CMK (cell line): ENCODE measurements at regions not wholly inside any gene's neighbourhood (a gene's known extent, or its start where the extent isn't known, plus 50 kb on each side); places are given as distances from the start of the nearest gene placed in this dataset.
"Not testable (repeated sequence)": the region's sequence is repeated elsewhere in the genome, so short reads cannot be mapped to it uniquely, and the experiment has no call there.

Source experiments
- DNase-seq: peaks from one replicate; pipeline ENCODE4 v3.0.0-alpha.2; 2010; ENCODE audit warnings: low read depth

DNA sequence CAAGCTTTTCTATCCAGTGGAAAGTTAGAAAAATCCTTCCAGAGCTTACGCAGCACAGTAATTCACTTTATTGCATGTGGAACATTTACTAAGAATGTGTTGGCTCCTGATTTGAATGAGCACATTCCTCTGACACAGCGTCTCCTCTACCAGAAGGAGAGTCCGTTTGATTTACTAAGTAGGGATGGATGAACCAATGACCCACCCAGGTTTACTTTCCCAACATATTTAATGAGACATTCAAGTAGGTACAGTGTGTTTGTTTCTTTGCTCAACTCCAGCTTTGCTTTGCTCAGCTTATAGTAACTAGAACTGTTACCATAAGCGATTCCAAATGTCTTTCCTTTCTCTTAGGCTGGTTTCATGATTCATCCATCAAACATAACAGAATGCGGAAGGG lies 161.7 kb downstream of the SMARCA1 start:
- DNase-seq, result no peak

DNA sequence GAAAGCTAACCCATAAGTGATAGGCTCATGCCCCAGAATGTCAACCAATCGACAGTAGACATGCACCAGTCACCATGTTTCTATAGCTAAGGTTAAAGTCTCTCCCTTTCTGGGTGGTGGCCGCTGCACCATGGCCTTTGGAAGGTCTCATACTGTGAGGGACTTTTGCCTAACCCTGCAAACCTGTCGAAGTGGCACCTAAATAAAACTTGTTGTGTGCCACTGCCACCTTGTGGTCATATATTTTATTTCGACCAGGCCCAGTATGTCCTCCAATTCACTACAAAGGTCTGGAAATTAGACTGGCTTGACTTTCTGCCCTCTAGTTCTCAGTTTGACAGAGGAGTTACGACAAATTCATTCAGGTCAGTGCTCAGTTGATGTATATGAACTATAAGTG lies 163.1 kb downstream of the SMARCA1 start:
- DNase-seq, result peak; percentile 21

DNA sequence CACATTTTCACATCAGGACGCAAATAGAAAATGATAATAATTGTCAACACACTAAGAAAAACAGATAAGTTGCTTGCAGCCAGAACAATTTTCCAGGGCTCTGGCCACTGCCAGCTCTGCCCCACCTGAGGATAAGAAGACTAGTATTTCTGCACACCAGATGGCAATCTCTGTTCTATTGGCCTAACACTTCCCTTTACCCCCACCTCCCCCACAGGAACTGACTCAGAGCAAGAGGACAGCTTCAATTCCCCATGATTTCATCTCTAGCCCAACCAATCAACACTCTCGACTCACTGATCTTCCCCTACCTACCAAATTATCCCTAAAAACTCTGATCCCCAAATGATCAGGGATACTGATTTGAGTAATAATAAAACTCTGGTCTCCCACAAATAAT lies 164.0 kb downstream of the SMARCA1 start:
- DNase-seq, result no peak

DNA sequence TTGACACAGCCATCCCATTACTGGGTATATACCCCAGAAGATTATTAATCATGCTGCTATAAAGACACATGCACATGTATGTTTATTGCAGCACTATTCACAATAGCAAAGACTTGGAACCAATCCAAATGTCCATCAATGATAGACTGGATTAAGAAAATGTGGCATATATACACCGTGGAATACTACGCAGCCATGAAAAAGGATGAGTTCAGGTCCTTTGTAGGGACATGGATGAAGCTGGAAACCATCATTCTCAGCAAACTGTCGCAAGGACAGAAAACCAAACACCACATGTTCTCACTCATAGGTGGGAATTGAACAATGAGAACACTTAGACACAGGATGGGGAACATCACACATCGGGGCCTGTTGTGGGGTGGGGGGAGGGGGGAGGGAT lies 165.9 kb downstream of the SMARCA1 start:
- DNase-seq, result not testable (repeated sequence)

DNA sequence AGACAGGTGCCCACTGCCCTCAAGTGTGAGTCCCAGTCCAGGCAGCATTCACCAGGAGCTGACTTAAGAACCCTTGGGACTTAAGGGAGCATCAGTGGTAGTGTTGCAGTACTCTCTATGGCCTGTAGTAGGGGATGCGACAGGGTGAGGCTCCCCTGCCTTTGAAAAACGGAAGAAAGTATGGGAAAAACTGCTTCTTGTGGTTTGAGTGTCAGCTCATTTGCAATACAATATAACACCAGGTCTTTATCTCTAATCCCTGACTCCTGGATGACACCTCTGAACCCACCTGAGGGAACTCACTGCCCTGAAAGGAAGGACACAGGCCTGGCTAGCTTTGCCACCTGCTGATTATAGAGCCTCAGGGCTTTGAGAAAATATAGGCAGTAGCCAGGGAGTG lies 176.0 kb downstream of the SMARCA1 start:
- no peak for DNase-seq

DNA sequence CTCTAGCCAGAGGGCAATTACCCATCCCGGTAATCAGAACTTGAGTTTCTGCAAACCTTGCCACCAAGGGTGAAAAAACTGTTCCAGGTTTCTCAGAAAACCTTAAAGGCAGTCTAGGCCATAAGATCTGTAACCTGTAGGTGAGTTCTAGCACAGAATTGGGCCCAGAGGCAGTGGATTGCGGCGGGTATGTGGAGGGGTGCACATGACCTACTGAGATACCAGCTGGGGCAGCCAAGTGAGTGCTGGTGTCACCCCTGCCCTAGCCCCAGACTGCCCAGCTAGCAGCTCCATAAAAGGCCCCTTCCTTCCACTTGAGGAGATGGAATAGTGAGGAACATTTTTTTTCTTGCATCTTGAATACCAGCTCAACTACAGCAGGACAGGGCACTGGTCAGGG lies 176.7 kb downstream of the SMARCA1 start:
- DNase-seq, result no peak

DNA sequence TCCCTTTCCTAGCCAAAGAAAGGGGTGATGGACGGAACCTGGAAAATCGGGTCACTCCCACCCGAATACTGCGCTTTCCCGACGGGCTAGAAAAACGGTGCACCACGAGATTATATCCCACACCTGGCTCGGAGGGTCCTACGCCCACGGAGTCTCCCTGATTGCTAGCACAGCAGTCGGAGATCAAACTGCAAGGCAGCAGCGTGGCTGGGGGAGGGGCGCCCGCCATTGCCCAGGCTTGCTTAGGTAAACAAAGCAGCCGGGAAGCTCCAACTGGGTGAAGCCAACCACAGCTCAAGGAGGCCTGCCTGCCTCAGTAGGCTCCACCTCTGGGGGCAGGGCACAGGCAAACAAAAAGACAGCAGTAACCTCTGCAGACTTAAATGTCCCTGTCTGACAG lies 186.0 kb downstream of the SMARCA1 start:
- not testable (repeated sequence) for DNase-seq

DNA sequence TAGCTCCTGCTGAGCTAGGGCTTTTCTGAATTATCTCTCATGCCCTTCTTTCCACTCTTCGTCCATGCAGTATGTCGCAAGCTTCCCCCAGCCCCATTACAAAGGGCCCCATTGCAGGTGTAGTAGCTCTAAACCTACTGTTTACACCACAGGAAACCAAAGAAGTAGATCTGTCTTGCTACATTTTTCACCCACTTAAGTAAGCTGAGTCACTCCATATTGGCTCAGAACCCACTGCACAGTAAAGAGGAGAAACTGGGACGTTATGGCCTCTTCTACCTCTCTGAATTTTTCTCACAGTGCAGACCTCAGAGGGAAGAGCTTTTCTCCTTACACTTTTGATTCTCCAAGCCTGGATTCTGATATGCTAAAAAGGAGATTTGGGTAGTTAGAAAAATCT lies 200.2 kb downstream of the SMARCA1 start:
- no peak for DNase-seq

DNA sequence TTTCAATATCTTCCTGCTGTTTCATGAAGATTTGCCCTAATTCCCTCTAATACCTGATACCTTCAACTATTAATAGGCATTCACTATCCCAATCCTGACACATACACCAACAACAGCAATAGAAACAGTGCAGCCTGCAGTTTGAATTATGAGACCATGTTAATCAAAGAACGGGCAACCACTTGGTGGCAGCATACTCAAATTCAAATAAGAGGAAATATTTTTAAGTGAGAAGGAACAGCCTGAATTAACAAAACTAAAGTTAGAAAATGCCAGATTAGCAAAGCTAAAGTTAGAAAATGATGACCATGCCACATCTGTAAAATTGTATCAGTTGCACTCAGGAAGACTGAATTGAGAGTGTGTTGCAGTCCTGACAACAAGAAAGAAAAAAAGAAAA lies 204.9 kb downstream of the SMARCA1 start:
- no peak for DNase-seq

DNA sequence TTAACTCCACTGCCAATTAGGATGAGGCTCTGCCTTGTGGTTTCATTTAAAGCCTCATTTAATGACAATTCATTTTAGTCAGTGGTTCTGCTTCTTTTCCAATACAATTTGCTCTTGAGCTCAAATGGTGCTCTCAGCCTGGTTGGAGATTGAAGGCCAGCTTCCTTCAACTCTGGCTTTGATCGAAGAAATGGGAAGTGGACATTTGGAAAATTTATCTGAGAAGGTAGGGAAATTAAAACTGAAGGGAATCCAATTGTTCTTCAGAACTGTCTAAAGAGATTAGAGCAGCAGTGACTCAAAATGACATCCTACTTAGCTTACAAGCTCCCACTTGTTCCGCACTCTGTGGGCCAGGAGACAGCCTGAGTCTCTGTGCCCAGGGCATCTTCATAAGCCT lies 206.8 kb downstream of the SMARCA1 start:
- no peak for DNase-seq

DNA sequence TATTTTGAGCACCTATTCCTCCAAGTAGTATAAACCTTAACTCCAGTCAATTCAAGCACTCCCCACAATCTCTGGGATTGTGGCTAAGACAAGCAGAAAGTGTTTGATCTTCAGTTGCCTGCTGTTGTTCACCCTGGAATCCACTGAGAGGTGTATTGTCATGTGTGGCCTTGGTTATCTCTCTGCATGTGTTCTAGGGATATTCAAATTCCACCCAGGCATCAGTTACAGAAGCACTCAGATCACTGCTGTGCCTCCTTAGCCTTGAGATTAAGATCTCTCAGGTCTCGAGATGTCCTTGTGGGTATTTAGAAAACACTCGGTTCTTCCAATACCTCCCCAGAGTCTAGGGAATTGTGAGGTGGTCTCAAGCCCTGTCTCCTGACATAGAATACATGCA lies 213.3 kb downstream of the SMARCA1 start:
- DNase-seq, result no peak

DNA sequence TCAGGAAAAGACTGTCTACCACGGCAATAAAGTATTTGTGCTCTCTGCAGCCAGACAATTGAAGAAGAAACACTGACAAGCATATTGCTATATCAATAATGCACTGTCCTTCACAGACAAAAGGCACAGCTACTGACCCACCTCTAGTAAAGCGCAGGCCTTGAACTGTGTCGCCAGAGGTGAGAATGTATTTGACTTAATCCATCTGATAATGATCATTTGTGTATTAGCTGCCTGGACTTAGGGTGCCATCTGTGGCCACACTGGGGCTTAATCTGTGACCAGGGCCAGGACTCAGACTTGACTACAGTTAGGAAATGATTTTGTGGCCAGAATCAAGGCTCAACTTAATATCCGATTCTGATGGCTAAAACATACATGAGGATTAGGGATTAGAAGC lies 260.4 kb downstream of the SMARCA1 start:
- no peak for DNase-seq

DNA sequence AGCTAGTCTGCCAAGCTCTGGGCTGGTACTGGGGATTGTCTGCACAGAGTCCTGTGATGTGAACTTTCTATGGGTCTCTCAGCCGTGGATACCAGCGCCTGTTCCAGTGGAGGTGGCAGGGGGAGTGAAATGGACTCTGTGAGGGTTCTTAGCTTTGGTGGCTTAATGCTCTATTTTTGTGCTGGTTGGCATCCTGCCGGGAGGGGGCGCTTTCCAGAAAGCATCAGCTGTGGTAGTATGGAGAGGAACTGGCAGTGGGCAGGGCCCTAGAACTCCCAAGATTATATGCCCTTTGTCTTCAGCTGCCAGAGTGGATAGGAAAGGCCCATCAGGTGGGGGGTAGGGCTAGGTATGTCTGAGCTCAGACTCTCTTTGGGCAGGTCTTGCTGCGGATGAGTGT lies 267.8 kb downstream of the SMARCA1 start:
- DNase-seq, result not testable (repeated sequence)

DNA sequence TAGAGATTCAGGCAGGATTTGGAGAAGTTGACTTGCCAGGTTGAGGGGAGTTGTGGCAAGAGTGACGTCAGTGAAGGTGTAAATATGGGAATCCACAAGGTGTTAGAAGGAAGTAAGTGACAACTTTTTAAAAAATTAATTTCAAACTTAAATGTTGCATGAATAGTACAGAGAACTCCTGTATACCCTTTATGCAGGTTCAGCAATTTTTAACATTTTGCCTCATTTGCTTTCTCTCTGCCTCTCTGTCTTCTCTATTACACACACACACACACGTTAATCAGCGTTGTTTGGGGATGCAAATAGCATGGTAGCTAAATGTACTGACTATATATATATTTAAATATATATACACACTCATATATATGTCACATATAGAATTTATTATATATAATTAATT lies 273.7 kb downstream of the SMARCA1 start:
- DNase-seq, result no peak

DNA sequence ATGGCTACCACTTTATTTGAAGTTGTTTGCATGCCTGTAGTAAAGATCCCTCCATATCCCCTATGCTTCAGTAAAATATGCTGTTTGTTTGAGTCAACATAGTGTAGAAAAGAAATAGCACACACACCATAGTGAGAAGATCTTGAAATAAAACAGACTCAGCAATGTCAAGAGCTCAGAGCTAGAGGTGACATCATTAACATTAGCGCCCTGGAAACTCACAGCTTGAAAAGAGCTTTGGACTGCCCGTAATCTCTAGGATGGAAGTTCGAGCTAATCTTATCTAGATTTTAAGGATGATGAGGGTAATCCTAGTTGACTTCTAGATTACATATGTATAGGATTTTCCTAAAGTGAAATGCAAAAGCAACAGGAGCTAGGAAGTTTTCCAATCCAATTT lies 275.6 kb downstream of the SMARCA1 start:
- DNase-seq, result no peak

DNA sequence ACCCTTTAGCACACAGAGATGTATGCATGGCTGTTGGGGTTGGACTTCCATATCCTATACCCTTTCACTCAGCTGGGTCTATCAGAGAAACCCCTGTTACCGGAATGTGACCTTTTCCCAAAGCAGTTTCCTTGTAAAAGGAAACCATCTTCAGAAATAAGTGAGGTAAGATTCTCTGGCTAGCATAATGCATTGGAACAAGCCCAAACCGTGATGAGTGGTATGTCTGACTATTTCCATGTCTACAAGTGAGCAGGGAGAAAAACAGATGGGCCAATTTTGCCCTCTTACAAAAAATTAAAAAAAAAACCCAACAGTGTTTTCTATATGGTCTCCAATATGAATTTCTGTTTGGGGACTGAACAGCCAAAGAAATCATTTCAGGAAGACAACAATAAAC lies 283.9 kb downstream of the SMARCA1 start:
- DNase-seq, result no peak

DNA sequence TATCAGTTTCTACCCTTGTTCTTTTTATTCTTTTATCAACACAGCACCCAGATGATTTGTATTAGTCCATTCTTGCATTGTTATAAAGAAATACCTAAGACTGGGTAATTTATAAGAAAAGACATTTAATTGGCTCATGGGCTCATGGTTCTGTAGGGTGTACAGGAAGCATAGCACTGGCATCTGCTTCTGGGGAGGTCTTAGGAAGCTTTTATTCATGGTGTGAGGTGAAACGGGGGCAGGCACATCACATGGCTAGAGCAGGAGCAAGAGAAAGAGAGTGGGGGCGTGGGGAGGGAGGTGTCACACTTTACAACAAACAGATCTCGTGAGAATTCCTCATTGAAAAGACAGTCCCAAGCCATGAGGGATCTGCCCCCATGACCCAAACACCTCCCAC lies 285.3 kb downstream of the SMARCA1 start:
- no peak for DNase-seq

DNA sequence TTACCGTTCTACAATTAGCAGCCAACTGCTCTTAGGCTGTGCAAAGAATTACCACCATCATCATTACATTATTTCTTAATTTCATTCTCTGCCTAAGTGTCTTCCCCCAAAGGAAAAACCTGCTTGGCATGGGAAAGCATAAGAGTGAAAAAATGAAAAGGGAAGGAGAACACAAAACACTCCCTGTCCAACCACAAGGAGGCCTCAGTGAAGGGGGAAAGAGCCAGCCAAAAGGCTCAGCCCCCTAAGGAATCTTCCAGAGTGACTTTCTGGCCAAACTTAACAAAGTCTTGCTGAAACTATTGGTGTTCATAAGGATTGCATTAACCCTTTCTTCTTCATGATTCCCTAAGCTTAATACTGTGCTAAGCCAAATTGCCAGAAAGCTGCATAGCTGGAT lies 287.4 kb downstream of the SMARCA1 start:
- no peak for DNase-seq

DNA sequence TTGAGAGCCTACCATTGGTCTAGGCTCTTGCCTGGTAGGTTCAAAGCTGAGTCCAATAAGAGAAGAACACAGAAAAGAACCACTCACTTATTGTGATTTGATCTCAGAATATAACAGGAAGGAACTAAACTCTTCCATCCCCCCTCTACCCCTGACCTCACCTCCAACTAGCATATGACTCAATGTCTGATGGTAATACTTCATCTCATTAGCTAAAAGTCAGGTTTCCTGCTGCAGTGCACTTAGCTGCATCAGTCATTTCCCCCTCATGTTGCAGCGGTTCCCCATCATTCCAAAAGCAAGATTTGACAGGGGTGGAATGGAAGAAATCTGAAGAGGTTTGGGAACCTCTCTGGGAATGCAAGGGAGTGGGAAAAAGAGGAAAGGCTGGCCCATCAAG lies 289.5 kb downstream of the SMARCA1 start:
- no peak for DNase-seq

DNA sequence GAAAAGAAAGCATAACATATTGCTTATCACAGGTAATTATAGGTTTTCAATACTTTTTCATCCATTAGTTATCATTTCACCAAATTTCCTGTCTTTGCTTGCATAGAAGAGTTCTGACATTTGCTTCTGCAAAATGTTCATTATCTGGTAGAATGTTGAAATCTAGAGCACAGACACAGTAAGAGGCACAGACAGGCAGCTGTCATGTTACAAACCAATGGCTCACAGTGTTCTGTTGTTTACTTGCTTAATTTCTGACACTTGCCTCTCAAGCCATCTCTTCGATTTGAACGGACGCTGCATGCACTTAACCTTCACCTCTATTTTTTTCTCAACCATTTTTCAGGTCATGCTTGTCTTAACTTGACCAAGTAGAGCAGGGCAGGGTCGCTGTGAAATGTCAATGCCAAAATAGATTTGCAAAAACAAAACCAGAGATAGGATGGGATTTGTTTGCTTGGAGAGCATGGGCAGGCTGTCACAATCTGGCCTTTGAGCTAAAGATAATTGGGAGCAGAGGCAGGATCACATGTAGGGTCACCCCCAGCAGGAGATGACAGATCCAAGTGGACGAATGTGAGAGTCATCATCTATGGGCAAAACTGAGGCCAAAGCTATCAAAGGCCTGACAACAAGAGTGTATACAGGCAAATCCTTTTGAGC lies 292.3 kb downstream of the SMARCA1 start:
- DNase-seq, result no peak

DNA sequence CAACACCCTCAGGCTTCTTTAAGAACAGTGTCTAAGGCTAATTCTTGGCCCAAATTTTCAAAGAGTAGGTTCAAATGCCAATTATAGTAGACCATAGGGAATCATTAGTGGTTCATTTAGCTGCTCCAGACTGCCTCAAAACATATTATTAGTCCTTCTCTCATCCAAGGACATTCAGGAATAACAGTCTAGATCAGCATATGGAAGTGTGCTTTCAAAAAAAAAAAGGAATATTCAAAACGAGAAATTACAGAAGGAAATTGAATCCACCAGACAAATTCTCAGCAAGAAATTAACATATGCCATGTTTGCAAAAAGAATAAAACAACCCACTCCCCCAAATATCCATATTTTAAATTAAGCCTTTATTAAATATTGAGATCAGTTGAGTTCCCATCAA lies 293.1 kb downstream of the SMARCA1 start:
- no peak for DNase-seq

DNA sequence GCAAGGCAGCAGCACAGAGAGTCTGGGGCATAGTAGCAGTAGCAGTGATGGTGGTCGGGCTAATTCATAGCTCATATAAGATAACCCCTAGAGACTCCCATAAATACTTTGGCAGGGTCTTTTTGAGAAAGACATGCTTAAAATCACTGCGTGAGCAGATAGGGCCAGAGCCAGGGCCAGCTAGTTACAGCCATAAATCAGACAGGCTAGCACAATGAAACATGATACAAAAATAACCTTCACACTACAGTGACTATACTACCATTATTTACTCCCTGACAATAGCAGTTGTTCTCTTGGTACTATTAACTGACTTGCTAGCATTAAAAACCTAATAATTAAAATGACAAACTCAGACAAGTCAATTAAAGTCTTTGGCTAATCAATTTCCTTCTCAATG lies 295.9 kb downstream of the SMARCA1 start:
- DNase-seq, result no peak

DNA sequence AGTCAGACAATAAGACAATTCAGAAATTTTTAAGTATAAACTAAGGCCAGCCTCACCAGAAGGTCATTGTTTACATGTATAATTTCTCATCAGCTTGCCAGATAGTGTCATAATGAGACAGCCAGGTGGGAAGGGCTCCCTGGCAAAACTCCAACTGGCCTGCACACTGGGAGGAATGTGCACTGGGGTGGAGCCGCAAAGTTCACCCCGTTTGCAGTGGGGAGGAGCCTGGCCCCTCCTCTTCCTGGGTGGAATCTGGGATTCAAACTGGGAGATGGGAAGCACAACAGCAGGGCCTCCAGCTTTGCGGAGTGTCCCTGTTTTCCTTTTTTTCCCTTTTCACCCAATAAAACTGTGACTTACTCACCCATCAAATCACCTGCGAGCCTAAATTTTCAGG lies 329.9 kb downstream of the SMARCA1 start:
- DNase-seq, result no peak

DNA sequence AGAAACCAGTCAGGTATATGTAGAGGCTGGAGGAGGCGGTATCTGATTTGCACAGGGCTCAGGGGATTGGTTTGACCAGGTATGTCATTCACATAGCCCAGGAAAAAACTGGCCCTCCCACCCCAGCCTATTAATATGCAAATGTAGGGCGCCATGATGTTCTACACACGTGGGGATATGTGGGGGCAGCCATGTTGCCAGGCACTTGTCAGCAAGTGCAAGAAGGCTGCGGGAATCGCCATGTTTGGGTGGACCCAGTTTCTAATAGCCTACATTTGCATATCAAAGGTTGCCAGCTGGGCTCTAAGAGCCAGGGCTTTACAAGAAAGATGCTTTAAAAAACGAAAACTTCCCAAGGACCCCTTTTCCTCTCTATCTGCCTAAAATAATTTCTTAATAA lies 335.1 kb downstream of the SMARCA1 start:
- DNase-seq, result no peak

DNA sequence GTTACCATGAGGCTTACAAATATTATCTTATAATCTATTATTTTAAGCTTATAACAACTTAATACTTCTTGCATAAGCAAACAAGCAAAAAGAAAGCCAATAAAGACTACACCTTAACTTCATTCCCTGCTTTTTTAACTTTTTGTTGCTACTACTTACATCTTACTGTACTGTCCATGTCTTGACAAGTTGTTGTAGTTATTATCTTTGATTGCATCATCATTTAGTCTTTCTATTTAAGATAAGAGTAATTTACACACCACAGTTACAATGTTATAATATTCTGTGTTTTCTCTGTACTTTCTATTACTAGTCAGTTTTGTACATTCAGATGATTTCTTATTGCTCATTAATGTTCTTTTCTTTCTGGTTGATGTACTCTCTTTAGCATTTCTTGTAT lies 346.6 kb downstream of the SMARCA1 start:
- DNase-seq, result no peak
